HEK293 (cell line): ENCODE measurements at regions not wholly inside any gene's neighbourhood (a gene's known extent, or its start where the extent isn't known, plus 50 kb on each side); places are given as distances from the start of the nearest gene placed in this dataset.

Source experiments
- RBAK ChIP-seq: fragments of 450-650 bp; formaldehyde crosslinking; IDR thresholded peaks from 2 replicates; pipeline ENCODE4 v1.5.1; 2016; ENCODE audit warnings: missing biosample characterization, missing genetic modification characterization
- YY1 ChIP-seq: fragments of 450-650 bp; formaldehyde crosslinking; IDR thresholded peaks from 2 replicates; pipeline ENCODE4 v1.5.1; 2018; ENCODE audit warnings: missing biosample characterization, missing genetic modification characterization
- ZBTB1 ChIP-seq: fragments of 450-650 bp; formaldehyde crosslinking; IDR thresholded peaks from 2 replicates; pipeline ENCODE4 v1.5.1; 2016; ENCODE audit warnings: missing biosample characterization, missing genetic modification characterization
- ZFP69B ChIP-seq: fragments of 450-650 bp; formaldehyde crosslinking; IDR thresholded peaks from 2 replicates; pipeline ENCODE4 v1.5.1; 2016; ENCODE audit warnings: missing biosample characterization, missing genetic modification characterization
- ZNF174 ChIP-seq: fragments of 450-650 bp; formaldehyde crosslinking; IDR thresholded peaks from 2 replicates; pipeline ENCODE4 v1.5.0; 2017; ENCODE audit warnings: missing biosample characterization, mild to moderate bottlenecking, missing genetic modification characterization
- ZNF426 ChIP-seq: fragments of 450-650 bp; formaldehyde crosslinking; IDR thresholded peaks from 2 replicates; pipeline ENCODE4 v1.5.1; 2017; ENCODE audit warnings: missing biosample characterization, missing genetic modification characterization, mild to moderate bottlenecking, inconsistent platforms, moderate library complexity
- ZNF626 ChIP-seq: fragments of 450-650 bp; sonication (Bioruptor Pico); formaldehyde crosslinking; IDR thresholded peaks from 2 replicates; pipeline ENCODE4 v1.5.1; 2018; ENCODE audit warnings: missing biosample characterization, missing genetic modification characterization, inconsistent platforms
- TF ChIP-seq, protein P1 (sequence below): fragments of 450-650 bp; formaldehyde crosslinking; IDR thresholded peaks from 2 replicates; pipeline ENCODE4 v1.5.1; 2016; ENCODE audit warnings: missing biosample characterization, missing genetic modification characterization, low read depth
- TF ChIP-seq, protein P2 (sequence below): fragments of 450-650 bp; formaldehyde crosslinking; IDR thresholded peaks from 2 replicates; pipeline ENCODE4 v1.5.1; 2016; ENCODE audit warnings: missing biosample characterization, missing genetic modification characterization

DNA sequence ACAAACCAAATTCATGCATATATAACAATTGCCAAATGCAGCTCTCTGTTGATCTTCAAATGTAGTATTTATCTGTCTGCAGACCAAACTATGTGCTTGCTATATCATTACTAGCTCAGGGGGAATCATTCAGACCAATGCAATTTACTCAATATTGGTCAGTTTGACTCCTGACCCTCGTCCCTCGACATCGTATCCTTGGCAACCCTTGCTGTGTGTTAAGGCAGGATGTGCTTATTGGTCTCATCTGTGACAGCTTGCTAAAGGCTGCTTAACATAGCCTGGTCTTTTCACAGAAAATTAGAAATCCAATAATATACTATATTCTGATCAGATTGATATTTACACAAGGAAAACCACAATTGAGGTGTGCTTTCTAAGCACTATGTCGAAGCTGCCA lies 747.1 kb downstream of the GALR1 start:
- TF ChIP-seq ZNF626 (tag by site-specific recombination) (no peak), ZNF426 (tag by site-specific recombination) (no peak), ZNF174 (tag by site-specific recombination) (no peak), ZFP69B (no peak), ZBTB1 (tag by site-specific recombination) (no peak), RBAK (tag by site-specific recombination) (no peak), YY1 (tag by site-specific recombination) (no peak)
- TF ChIP-seq, protein P1, sequence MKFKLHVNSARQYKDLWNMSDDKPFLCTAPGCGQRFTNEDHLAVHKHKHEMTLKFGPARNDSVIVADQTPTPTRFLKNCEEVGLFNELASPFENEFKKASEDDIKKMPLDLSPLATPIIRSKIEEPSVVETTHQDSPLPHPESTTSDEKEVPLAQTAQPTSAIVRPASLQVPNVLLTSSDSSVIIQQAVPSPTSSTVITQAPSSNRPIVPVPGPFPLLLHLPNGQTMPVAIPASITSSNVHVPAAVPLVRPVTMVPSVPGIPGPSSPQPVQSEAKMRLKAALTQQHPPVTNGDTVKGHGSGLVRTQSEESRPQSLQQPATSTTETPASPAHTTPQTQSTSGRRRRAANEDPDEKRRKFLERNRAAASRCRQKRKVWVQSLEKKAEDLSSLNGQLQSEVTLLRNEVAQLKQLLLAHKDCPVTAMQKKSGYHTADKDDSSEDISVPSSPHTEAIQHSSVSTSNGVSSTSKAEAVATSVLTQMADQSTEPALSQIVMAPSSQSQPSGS = no peak
- TF ChIP-seq, protein P2, sequence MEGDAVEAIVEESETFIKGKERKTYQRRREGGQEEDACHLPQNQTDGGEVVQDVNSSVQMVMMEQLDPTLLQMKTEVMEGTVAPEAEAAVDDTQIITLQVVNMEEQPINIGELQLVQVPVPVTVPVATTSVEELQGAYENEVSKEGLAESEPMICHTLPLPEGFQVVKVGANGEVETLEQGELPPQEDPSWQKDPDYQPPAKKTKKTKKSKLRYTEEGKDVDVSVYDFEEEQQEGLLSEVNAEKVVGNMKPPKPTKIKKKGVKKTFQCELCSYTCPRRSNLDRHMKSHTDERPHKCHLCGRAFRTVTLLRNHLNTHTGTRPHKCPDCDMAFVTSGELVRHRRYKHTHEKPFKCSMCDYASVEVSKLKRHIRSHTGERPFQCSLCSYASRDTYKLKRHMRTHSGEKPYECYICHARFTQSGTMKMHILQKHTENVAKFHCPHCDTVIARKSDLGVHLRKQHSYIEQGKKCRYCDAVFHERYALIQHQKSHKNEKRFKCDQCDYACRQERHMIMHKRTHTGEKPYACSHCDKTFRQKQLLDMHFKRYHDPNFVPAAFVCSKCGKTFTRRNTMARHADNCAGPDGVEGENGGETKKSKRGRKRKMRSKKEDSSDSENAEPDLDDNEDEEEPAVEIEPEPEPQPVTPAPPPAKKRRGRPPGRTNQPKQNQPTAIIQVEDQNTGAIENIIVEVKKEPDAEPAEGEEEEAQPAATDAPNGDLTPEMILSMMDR (tag by site-specific recombination) = no peak
